ENCODE measurements at regions not wholly inside any gene's neighbourhood (a gene's known extent, or its start where the extent isn't known, plus 50 kb on each side); places are given as distances from the start of the nearest gene placed in this dataset.

- H3K36me3 ChIP-seq (ENCODE audit: control insufficient read depth, insufficient read depth, low read length): no peaks in the 10 kb centered on the region
- no peaks in the 10 kb centered on the region for H3K4me1 ChIP-seq (ENCODE audit: control insufficient read depth, insufficient read depth, low read length)
- H3K4me3 ChIP-seq (ENCODE audit: low read depth, low read length): no peak overlapping the region
- H3K9ac ChIP-seq (ENCODE audit: low read length): no peak overlapping the region
- H3K27ac ChIP-seq (ENCODE audit: low read depth, low read length): no peak overlapping the region
- H3K27me3 ChIP-seq (ENCODE audit: control insufficient read depth, insufficient read depth, low read length): no peaks in the 10 kb centered on the region
- no peaks in the 10 kb centered on the region for H3K9me3 ChIP-seq (ENCODE audit: control insufficient read depth, insufficient read depth, low read depth, low read length)
These were observed 74.1 kb upstream of the TRIO start for GRCh38 chr5:14069021-14069420.

DNA sequence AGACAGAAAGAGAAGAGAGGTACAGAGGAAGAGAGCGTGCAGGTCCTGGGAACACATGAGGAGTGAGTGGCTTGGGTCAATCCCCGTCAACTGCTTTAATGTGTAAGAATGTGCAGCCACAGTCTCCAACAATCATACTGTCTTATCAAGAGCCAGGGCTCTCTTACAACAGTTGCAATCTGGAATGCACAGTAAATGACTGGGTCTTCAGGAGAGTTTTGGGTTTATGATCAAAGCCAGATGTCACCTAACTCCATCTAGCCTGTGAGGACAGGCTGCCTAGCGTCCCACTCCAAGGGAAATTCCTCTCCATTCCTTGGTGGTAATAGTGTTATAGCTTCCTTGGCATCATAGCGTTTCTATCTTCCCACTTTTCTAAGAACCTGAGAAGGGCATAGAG is 75.0 kb upstream of the TRIO start:
- Histone ChIP-seq H3K36me3 (ENCODE audit: control insufficient read depth, insufficient read depth, low read length) (no peaks in the 10 kb centered on the region), H3K9me3 (ENCODE audit: control insufficient read depth, insufficient read depth, low read depth, low read length) (no peaks in the 10 kb centered on the region), H3K27ac (ENCODE audit: low read depth, low read length) (no peak overlapping the region), H3K4me1 (ENCODE audit: control insufficient read depth, insufficient read depth, low read length) (no peaks in the 10 kb centered on the region), H3K4me3 (ENCODE audit: low read depth, low read length) (no peak overlapping the region), H3K27me3 (ENCODE audit: control insufficient read depth, insufficient read depth, low read length) (no peaks in the 10 kb centered on the region), H3K9ac (ENCODE audit: low read length) (no peak overlapping the region)

DNA sequence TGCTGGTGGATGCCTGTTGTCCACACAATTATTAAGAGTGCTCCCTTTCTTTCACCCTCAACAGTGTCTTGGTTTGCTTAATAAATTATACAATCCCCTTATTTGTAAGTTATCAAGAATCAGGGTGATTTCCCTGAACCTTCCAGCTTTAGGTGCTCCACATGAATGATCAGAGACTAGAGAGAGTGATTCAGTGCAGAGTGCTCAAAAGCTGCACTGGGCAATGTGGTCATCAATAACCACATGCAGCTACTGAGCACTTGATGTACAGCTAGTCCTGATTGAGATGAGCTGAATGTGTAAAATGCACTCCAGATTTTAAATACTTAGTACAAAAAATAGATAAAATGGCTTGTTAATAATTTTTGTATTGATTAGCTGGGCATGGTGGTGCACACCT is 76.8 kb upstream of the TRIO start:
- H3K4me1 ChIP-seq (ENCODE audit: control insufficient read depth, insufficient read depth, low read length): no peaks in the 10 kb centered on the region
- no peaks in the 10 kb centered on the region for H3K27me3 ChIP-seq (ENCODE audit: control insufficient read depth, insufficient read depth, low read length)
- no peak overlapping the region for H3K9ac ChIP-seq (ENCODE audit: low read length)
- H3K4me3 ChIP-seq (ENCODE audit: low read depth, low read length): no peak overlapping the region
- no peaks in the 10 kb centered on the region for H3K36me3 ChIP-seq (ENCODE audit: control insufficient read depth, insufficient read depth, low read length)
- no peaks in the 10 kb centered on the region for H3K9me3 ChIP-seq (ENCODE audit: control insufficient read depth, insufficient read depth, low read depth, low read length)
- no peak overlapping the region for H3K27ac ChIP-seq (ENCODE audit: low read depth, low read length)

- H3K9me3 ChIP-seq (ENCODE audit: control insufficient read depth, insufficient read depth, low read depth, low read length): no peaks in the 10 kb centered on the region
- H3K27ac ChIP-seq (ENCODE audit: low read depth, low read length): no peak overlapping the region
- H3K9ac ChIP-seq (ENCODE audit: low read length): no peak overlapping the region
- H3K4me3 ChIP-seq (ENCODE audit: low read depth, low read length): no peak overlapping the region
- H3K4me1 ChIP-seq (ENCODE audit: control insufficient read depth, insufficient read depth, low read length): no peaks in the 10 kb centered on the region
- H3K27me3 ChIP-seq (ENCODE audit: control insufficient read depth, insufficient read depth, low read length): no peaks in the 10 kb centered on the region
- H3K36me3 ChIP-seq (ENCODE audit: control insufficient read depth, insufficient read depth, low read length): no peaks in the 10 kb centered on the region
These were observed 78.3 kb upstream of the TRIO start for GRCh38 chr5:14064841-14065240.

GRCh38 chr5:14063691-14064090 is 79.5 kb upstream of the TRIO start:
- Histone ChIP-seq H3K4me3 (ENCODE audit: low read depth, low read length) (no peak overlapping the region), H3K36me3 (ENCODE audit: control insufficient read depth, insufficient read depth, low read length) (no peaks in the 10 kb centered on the region), H3K9ac (ENCODE audit: low read length) (no peak overlapping the region), H3K4me1 (ENCODE audit: control insufficient read depth, insufficient read depth, low read length) (no peaks in the 10 kb centered on the region), H3K9me3 (ENCODE audit: control insufficient read depth, insufficient read depth, low read depth, low read length) (no peaks in the 10 kb centered on the region), H3K27me3 (ENCODE audit: control insufficient read depth, insufficient read depth, low read length) (no peaks in the 10 kb centered on the region), H3K27ac (ENCODE audit: low read depth, low read length) (no peak overlapping the region)

- Histone ChIP-seq H3K9me3 (ENCODE audit: control insufficient read depth, insufficient read depth, low read depth, low read length) (no peaks in the 10 kb centered on the region), H3K27ac (ENCODE audit: low read depth, low read length) (no peak overlapping the region), H3K4me3 (ENCODE audit: low read depth, low read length) (no peak overlapping the region), H3K9ac (ENCODE audit: low read length) (no peak overlapping the region), H3K4me1 (ENCODE audit: control insufficient read depth, insufficient read depth, low read length) (no peaks in the 10 kb centered on the region), H3K27me3 (ENCODE audit: control insufficient read depth, insufficient read depth, low read length) (no peaks in the 10 kb centered on the region), H3K36me3 (ENCODE audit: control insufficient read depth, insufficient read depth, low read length) (no peaks in the 10 kb centered on the region)
These were observed 80.0 kb upstream of the TRIO start for GRCh38 chr5:14063138-14063537.

- H3K27me3 ChIP-seq (ENCODE audit: control insufficient read depth, insufficient read depth, low read length): no peaks in the 10 kb centered on the region
- no peak overlapping the region for H3K27ac ChIP-seq (ENCODE audit: low read depth, low read length)
- H3K36me3 ChIP-seq (ENCODE audit: control insufficient read depth, insufficient read depth, low read length): no peaks in the 10 kb centered on the region
- no peaks in the 10 kb centered on the region for H3K4me1 ChIP-seq (ENCODE audit: control insufficient read depth, insufficient read depth, low read length)
- H3K9ac ChIP-seq (ENCODE audit: low read length): no peak overlapping the region
- no peak overlapping the region for H3K4me3 ChIP-seq (ENCODE audit: low read depth, low read length)
- no peaks in the 10 kb centered on the region for H3K9me3 ChIP-seq (ENCODE audit: control insufficient read depth, insufficient read depth, low read depth, low read length)
These were observed 81.0 kb upstream of the TRIO start for GRCh38 chr5:14062178-14062577.

DNA sequence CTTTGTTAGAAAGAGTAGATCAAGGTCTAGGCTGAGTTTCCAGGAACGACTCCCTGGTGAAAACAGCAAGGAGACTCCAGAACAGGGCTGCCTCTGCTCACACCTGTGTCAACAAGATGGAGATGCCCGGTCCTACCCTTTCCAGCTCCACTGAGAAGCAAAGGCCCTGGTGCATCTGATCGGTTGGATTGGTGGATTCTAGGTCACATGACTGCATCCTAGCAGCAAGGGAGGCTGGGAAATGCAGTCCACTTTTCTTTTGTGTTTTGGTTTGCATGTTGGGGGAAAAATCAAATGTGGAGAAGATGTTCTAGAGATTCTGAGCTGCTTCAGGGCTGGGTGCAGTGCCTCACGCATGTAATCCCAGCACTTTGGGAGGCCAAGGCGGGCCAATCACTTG is 82.0 kb upstream of the TRIO start:
- H3K9ac ChIP-seq (ENCODE audit: low read length): no peak overlapping the region
- H3K9me3 ChIP-seq (ENCODE audit: control insufficient read depth, insufficient read depth, low read depth, low read length): no peaks in the 10 kb centered on the region
- H3K36me3 ChIP-seq (ENCODE audit: control insufficient read depth, insufficient read depth, low read length): no peaks in the 10 kb centered on the region
- H3K27ac ChIP-seq (ENCODE audit: low read depth, low read length): no peak overlapping the region
- H3K4me3 ChIP-seq (ENCODE audit: low read depth, low read length): no peak overlapping the region
- H3K4me1 ChIP-seq (ENCODE audit: control insufficient read depth, insufficient read depth, low read length): no peaks in the 10 kb centered on the region
- no peaks in the 10 kb centered on the region for H3K27me3 ChIP-seq (ENCODE audit: control insufficient read depth, insufficient read depth, low read length)

DNA sequence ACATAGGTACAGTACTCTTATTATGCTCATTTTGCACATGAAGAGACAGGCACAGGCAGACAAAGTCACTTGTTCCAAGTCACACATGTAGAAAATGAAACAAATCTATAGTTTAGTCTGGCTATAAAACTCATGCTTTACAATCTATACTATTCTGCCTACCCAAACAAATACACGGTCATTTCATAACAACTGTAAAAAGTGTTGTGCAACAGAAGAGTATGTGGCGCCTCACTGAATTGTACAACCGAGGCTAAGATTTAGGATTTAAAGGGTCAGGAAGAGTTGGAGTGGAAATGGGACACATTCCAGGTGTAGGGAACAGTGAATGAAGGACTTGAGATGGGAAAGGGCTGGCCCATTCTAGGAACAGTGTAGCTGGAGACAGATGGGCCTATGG is 82.9 kb upstream of the TRIO start:
- H3K27ac ChIP-seq (ENCODE audit: low read depth, low read length): no peak overlapping the region
- no peaks in the 10 kb centered on the region for H3K36me3 ChIP-seq (ENCODE audit: control insufficient read depth, insufficient read depth, low read length)
- H3K9me3 ChIP-seq (ENCODE audit: control insufficient read depth, insufficient read depth, low read depth, low read length): no peaks in the 10 kb centered on the region
- 0 out of 2 replicates have a peak, but pooled peaks cover 3% of the 10 kb centered on the region for H3K4me1 ChIP-seq (ENCODE audit: control insufficient read depth, insufficient read depth, low read length)
- H3K9ac ChIP-seq (ENCODE audit: low read length): no peak overlapping the region
- H3K4me3 ChIP-seq (ENCODE audit: low read depth, low read length): no peak overlapping the region
- H3K27me3 ChIP-seq (ENCODE audit: control insufficient read depth, insufficient read depth, low read length): no peaks in the 10 kb centered on the region

DNA sequence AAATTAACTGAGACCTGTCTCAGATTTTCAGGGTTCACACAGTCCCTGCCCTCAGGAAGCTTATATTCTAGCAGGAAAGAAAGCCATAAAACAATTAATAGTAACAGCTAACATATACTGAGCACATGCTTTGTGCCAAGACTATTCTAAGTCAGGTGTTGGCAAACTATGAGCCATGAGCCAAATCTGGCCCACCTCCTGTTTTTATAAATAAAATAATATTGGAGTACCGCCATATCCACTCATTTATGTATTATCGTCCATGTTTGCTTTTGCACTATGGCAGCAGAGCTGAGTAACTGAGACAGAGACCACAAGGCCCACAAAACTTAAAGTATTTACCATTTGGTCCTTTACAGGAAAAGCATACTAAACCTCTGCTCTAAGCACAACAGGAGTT is 83.3 kb upstream of the TRIO start:
- H3K27ac ChIP-seq (ENCODE audit: low read depth, low read length): no peak overlapping the region
- no peak overlapping the region for H3K9ac ChIP-seq (ENCODE audit: low read length)
- H3K4me1 ChIP-seq (ENCODE audit: control insufficient read depth, insufficient read depth, low read length): 0 out of 2 replicates have a peak, but pooled peaks cover 7% of the 10 kb centered on the region
- H3K9me3 ChIP-seq (ENCODE audit: control insufficient read depth, insufficient read depth, low read depth, low read length): no peaks in the 10 kb centered on the region
- H3K27me3 ChIP-seq (ENCODE audit: control insufficient read depth, insufficient read depth, low read length): no peaks in the 10 kb centered on the region
- no peak overlapping the region for H3K4me3 ChIP-seq (ENCODE audit: low read depth, low read length)
- no peaks in the 10 kb centered on the region for H3K36me3 ChIP-seq (ENCODE audit: control insufficient read depth, insufficient read depth, low read length)

DNA sequence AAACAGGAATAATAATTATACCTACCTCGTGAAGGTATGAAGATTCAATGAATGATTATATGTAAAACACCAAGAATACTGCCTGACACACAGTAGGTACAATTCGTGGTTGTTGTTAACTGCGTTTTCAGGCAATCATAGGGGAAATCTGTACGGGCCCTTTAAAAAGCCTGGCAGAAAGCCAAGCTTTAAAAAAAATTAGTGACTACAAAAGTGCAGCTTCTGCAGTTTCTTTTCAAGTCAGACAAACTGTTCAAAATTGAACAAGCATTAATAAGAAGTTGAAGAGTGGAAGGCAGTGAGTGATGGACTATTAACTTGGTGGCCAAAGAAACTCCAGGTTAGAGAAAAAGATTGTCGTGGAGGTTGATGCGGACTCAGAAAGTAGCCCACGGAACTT is 85.9 kb upstream of the TRIO start:
- Histone ChIP-seq H3K9me3 (ENCODE audit: control insufficient read depth, insufficient read depth, low read depth, low read length) (no peaks in the 10 kb centered on the region), H3K27me3 (ENCODE audit: control insufficient read depth, insufficient read depth, low read length) (no peaks in the 10 kb centered on the region), H3K27ac (ENCODE audit: low read depth, low read length) (no peak overlapping the region), H3K9ac (ENCODE audit: low read length) (no peak overlapping the region), H3K4me3 (ENCODE audit: low read depth, low read length) (no peak overlapping the region), H3K36me3 (ENCODE audit: control insufficient read depth, insufficient read depth, low read length) (no peaks in the 10 kb centered on the region), H3K4me1 (ENCODE audit: control insufficient read depth, insufficient read depth, low read length) (0 out of 2 replicates have a peak, but pooled peaks cover 8% of the 10 kb centered on the region)

DNA sequence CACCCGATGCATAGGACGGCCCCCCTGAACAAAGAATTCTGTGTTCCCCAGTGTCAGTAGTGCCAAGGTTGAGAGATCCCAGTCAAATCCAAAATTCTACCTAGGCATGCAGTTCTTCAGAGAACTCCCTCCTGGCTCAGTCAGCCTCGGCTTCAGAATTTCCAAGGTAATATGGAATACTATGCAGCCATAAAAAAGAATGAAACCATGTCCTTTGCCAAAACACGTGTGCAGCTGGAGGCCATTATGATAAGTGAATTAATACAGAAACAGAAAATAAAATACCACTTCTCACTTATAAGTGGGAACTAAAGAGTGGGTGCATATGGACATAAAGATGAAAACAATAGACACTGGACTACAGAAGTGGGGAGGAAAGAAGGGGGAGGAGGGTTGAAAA is 87.1 kb upstream of the TRIO start:
- no peaks in the 10 kb centered on the region for H3K36me3 ChIP-seq (ENCODE audit: control insufficient read depth, insufficient read depth, low read length)
- H3K27ac ChIP-seq (ENCODE audit: low read depth, low read length): no peak overlapping the region
- 0 out of 2 replicates have a peak, but pooled peaks cover 8% of the 10 kb centered on the region for H3K4me1 ChIP-seq (ENCODE audit: control insufficient read depth, insufficient read depth, low read length)
- H3K9ac ChIP-seq (ENCODE audit: low read length): no peak overlapping the region
- no peaks in the 10 kb centered on the region for H3K9me3 ChIP-seq (ENCODE audit: control insufficient read depth, insufficient read depth, low read depth, low read length)
- H3K4me3 ChIP-seq (ENCODE audit: low read depth, low read length): no peak overlapping the region
- H3K27me3 ChIP-seq (ENCODE audit: control insufficient read depth, insufficient read depth, low read length): no peaks in the 10 kb centered on the region

Data from HUES6 (cell line).